MM.1S (cell line): ENCODE measurements at regions not wholly inside any gene's neighbourhood (a gene's known extent, or its start where the extent isn't known, plus 50 kb on each side); places are given as distances from the start of the nearest gene placed in this dataset.

Experiments used
- CTCF ChIP-seq: fragments of 300-600 bp; sonication (generic); IDR thresholded peaks from 2 replicates; pipeline ENCODE4 v1.5.1; 2016; ENCODE audit warnings: antibody characterized with exemption, low read length, mixed read lengths
- EZH2 ChIP-seq: fragments of 300-600 bp; sonication (generic); optimal IDR thresholded peaks from 2 replicates; pipeline ENCODE3; 2017; ENCODE audit warnings: low read depth, mild to moderate bottlenecking, antibody characterized with exemption, low read length, mixed read lengths
- EZH2phosphoT487 ChIP-seq: fragments of 300-600 bp; sonication (generic); IDR thresholded peaks from 2 replicates; pipeline ENCODE4 v1.6.1; 2018; ENCODE audit warnings: antibody characterized with exemption, low read length

- TF ChIP-seq EZH2 (no peak), CTCF (no peak), EZH2phosphoT487 (no peak)
Measured at GRCh38 chr7:142507799-142508198, 241.5 kb upstream of the PRSS1 start.
